ENCODE measurements at regions not wholly inside any gene's neighbourhood (a gene's known extent, or its start where the extent isn't known, plus 50 kb on each side); places are given as distances from the start of the nearest gene placed in this dataset.

DNA sequence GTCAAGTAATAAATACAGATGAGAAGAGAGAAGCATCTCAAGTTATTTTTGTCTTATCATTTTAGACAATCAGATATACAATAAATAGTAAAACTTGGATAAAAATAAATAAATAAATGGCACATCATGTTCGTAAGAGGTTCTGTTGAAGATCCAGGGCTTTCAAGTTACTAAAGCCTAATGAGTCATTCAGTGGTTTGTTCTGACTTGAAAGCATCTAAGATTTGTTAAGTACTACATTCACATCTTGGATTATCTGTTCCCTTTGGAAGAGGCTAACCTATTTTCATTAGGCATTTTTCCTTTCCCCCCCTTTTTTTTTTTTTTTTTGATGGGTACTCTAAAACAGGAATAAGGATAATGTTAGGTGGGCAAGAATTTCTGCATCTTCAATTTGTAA is 429.3 kb downstream of the PCDH20 start:
- TF ChIP-seq LEF1 (IDR thresholded peaks at IDR 0.05; ENCODE audit: borderline replicate concordance) (no peak), ZNF384 (IDR thresholded peaks at IDR 0.05) (no peak), SUZ12 (IDR thresholded peaks at IDR 0.05) (no peak), BHLHE40 (IDR thresholded peaks at IDR 0.05; ENCODE audit: borderline replicate concordance) (no peak), FOXM1 (IDR thresholded peaks at IDR 0.05; ENCODE audit: borderline replicate concordance) (no peak), SP1 (IDR thresholded peaks at IDR 0.05) (no peak), FOXA1 (IDR thresholded peaks at IDR 0.05) (no peak)
